MCF 10A (cell line): ENCODE measurements at regions not wholly inside any gene's neighbourhood (a gene's known extent, or its start where the extent isn't known, plus 50 kb on each side); places are given as distances from the start of the nearest gene placed in this dataset.
"Not testable (repeated sequence)": the region's sequence is repeated elsewhere in the genome, so short reads cannot be mapped to it uniquely, and the experiment has no call there.

Experiments
- BruUV-seq: library from RNA; stranded (reverse); fragments of 400-500 nt; replicated peaks from 2 replicates; lab custom pipeline; 2021; lab: Mats Ljungman, UMichigan
- CTCF ChIA-PET: fragments of 300-600 bp; sonication (Branson Sonifier 250); formaldehyde crosslinking; extraction: SDS; loops from one replicate; lab custom pipeline; 2021; ENCODE audit warnings: antibody characterized with exemption, inconsistent platforms; lab: Yijun Ruan, JAX
- POLR2A ChIA-PET: fragments of 300-600, 350-650 bp; sonication (Branson Sonifier 250); formaldehyde crosslinking; extraction: SDS; loops from one replicate; lab custom pipeline; 2020; ENCODE audit warnings: antibody characterized with exemption, inconsistent platforms; lab: Yijun Ruan, JAX
- DNase-seq: peaks from one replicate; pipeline ENCODE4 v3.0.0-alpha.2; 2018; ENCODE audit not compliant: unreplicated experiment
- H3K27ac Mint-ChIP-seq: one replicate; pipeline ENCODE4 v1.8.0; 2022; ENCODE audit warnings: mild to moderate bottlenecking, low read depth, mixed read lengths; ENCODE audit not compliant: unreplicated experiment
- H3K27me3 Mint-ChIP-seq: one replicate; pipeline ENCODE4 v1.8.0; 2022; ENCODE audit warnings: mixed read lengths; ENCODE audit not compliant: insufficient read depth, unreplicated experiment
- H3K36me3 Mint-ChIP-seq: one replicate; pipeline ENCODE4 v1.8.0; 2022; ENCODE audit warnings: mild to moderate bottlenecking, moderate library complexity, mixed read lengths; ENCODE audit not compliant: insufficient read depth, unreplicated experiment
- H3K4me1 Mint-ChIP-seq: one replicate; pipeline ENCODE4 v1.8.0; 2022; ENCODE audit warnings: mixed read lengths; ENCODE audit not compliant: insufficient read depth, unreplicated experiment
- H3K4me3 Mint-ChIP-seq: one replicate; pipeline ENCODE4 v1.8.0; 2022; ENCODE audit warnings: mild to moderate bottlenecking, moderate library complexity, mixed read lengths; ENCODE audit not compliant: unreplicated experiment
- H3K9me3 Mint-ChIP-seq: one replicate; pipeline ENCODE4 v1.8.0; 2022; ENCODE audit warnings: mixed read lengths; ENCODE audit not compliant: unreplicated experiment
- CTCF ChIP-seq: fragments of 200-600 bp; IDR thresholded peaks from one replicate; pipeline ENCODE4 v1.8.0; 2022; ENCODE audit warnings: antibody characterized with exemption, mild to moderate bottlenecking; ENCODE audit not compliant: unreplicated experiment
- intact Hi-C: fragments of 100-400 bp; cut with micrococcal nuclease; formaldehyde crosslinking; loops from 2 replicates; pipeline ENCODE4 v1.14.1; 2022

GRCh38 chr1:60615666-60616065, 466.7 kb upstream of the NFIA start:
- H3K4me3 Mint-ChIP-seq = no peak overlapping the region
- H3K27ac Mint-ChIP-seq = no peak overlapping the region
- BruUV-seq = no TSS peak
- intact Hi-C loops = no loop called here
- TF ChIP-seq CTCF = no peak
- H3K9me3 Mint-ChIP-seq = no peaks in the 10 kb centered on the region
- H3K4me1 Mint-ChIP-seq = no peaks in the 10 kb centered on the region
- ChIA-PET POLR2A (interaction anchor here (0.7 kb wide), 1 partner anchor 14 kb away, joined by 3 read pairs; no protein-coding TSS in a partner anchor), CTCF (interaction anchor here (0.7 kb wide), 1 partner anchor 38 kb away, joined by 3 read pairs; no protein-coding TSS in a partner anchor)
- DNase-seq = no peak
- no peaks in the 10 kb centered on the region for H3K27me3 Mint-ChIP-seq
- H3K36me3 Mint-ChIP-seq = no peaks in the 10 kb centered on the region

- ChIA-PET POLR2A (no interaction called here), CTCF (no interaction called here)
- Mint-ChIP-seq H3K4me3 (no peak overlapping the region), H3K27me3 (no peaks in the 10 kb centered on the region), H3K36me3 (no peaks in the 10 kb centered on the region), H3K9me3 (no peaks in the 10 kb centered on the region), H3K27ac (no peak overlapping the region), H3K4me1 (no peaks in the 10 kb centered on the region)
- intact Hi-C loops = no loop called here
- BruUV-seq = no TSS peak
- DNase-seq = no peak
- no peak for TF ChIP-seq CTCF
These were observed 469.6 kb upstream of the NFIA start for GRCh38 chr1:60612790-60613189.

GRCh38 chr1:60606921-60607320, 475.4 kb upstream of the NFIA start:
- POLR2A ChIA-PET, intact Hi-C loops, CTCF ChIA-PET, H3K27ac Mint-ChIP-seq, H3K36me3 Mint-ChIP-seq, H3K27me3 Mint-ChIP-seq, H3K4me1 Mint-ChIP-seq, BruUV-seq, H3K9me3 Mint-ChIP-seq, DNase-seq, H3K4me3 Mint-ChIP-seq: not testable (repeated sequence)

GRCh38 chr1:60600532-60600931, 481.8 kb upstream of the NFIA start:
- Mint-ChIP-seq H3K4me1 (peaks cover 7% of the 10 kb centered on the region), H3K4me3 (no peak overlapping the region), H3K27me3 (no peaks in the 10 kb centered on the region), H3K9me3 (peaks cover 9% of the 10 kb centered on the region), H3K27ac (no peak overlapping the region), H3K36me3 (no peaks in the 10 kb centered on the region)
- CTCF ChIA-PET = interaction anchor here (0.8 kb wide), 1 partner anchor 428 kb away, joined by 3 read pairs; no protein-coding TSS in a partner anchor
- BruUV-seq = no TSS peak
- DNase-seq = no peak
- POLR2A ChIA-PET = interaction anchor here (0.6 kb wide), 1 partner anchor 36 kb away, joined by 3 read pairs; no protein-coding TSS in a partner anchor
- intact Hi-C loops = no loop called here
- no peak for TF ChIP-seq CTCF
